Bronchial epithelial cell (primary cell): ENCODE measurements at regions not wholly inside any gene's neighbourhood (a gene's known extent, or its start where the extent isn't known, plus 50 kb on each side); places are given as distances from the start of the nearest gene placed in this dataset.

Source experiments
- DNase-seq: peaks from one replicate; pipeline ENCODE4 v3.0.0-alpha.2; 2010; ENCODE audit warnings: low read depth
- FAIRE-seq: peaks from 2 replicates; lab custom pipeline; 2011; peaks lifted over from hg19 to GRCh38; lab: Jason Lieb, UNC
- H3K27me3 ChIP-seq: 2 replicates; pipeline ENCODE4 v1.5.1; 2011; ENCODE audit warnings: low read length; ENCODE audit not compliant: control insufficient read depth, insufficient read depth
- H3K36me3 ChIP-seq: 2 replicates; pipeline ENCODE4 v1.5.1; 2011; ENCODE audit warnings: low read length; ENCODE audit not compliant: control insufficient read depth, insufficient read depth
- H3K4me3 ChIP-seq: 2 replicates; pipeline ENCODE4 v1.5.1; 2011; ENCODE audit warnings: mild to moderate bottlenecking, low read depth, low read length, control low read depth
- TF ChIP-seq, protein P1 (sequence below): IDR thresholded peaks from 2 replicates; pipeline ENCODE4 v1.5.1; 2011; ENCODE audit warnings: mild to moderate bottlenecking, moderate library complexity, low read length, control low read depth, inconsistent platforms; ENCODE audit not compliant: insufficient read depth, severe bottlenecking

DNA sequence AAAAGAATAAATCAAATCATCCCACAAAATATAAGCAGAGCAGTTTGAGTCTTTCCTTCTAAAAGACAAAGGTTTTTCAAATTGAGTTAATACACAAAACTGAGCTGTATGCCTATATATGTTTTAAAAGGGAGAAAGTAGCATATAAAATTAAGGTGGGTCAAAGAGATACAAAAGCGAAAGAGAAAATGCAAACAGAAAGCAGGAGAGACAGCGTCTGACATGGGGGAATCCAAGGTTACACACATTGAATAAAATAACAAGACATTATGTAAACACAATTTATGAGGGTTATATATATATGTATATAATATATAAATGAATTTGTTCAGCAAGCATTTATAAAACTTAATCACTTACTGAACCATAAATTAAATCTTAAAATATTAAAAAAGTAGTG is 276.1 kb upstream of the LCORL start:
- Histone ChIP-seq H3K27me3 (no peaks in the 10 kb centered on the region), H3K4me3 (no peak overlapping the region), H3K36me3 (no peaks in the 10 kb centered on the region)
- DNase-seq = no peak
- TF ChIP-seq, protein P1, sequence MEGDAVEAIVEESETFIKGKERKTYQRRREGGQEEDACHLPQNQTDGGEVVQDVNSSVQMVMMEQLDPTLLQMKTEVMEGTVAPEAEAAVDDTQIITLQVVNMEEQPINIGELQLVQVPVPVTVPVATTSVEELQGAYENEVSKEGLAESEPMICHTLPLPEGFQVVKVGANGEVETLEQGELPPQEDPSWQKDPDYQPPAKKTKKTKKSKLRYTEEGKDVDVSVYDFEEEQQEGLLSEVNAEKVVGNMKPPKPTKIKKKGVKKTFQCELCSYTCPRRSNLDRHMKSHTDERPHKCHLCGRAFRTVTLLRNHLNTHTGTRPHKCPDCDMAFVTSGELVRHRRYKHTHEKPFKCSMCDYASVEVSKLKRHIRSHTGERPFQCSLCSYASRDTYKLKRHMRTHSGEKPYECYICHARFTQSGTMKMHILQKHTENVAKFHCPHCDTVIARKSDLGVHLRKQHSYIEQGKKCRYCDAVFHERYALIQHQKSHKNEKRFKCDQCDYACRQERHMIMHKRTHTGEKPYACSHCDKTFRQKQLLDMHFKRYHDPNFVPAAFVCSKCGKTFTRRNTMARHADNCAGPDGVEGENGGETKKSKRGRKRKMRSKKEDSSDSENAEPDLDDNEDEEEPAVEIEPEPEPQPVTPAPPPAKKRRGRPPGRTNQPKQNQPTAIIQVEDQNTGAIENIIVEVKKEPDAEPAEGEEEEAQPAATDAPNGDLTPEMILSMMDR = no peak
- no peak for FAIRE-seq

DNA sequence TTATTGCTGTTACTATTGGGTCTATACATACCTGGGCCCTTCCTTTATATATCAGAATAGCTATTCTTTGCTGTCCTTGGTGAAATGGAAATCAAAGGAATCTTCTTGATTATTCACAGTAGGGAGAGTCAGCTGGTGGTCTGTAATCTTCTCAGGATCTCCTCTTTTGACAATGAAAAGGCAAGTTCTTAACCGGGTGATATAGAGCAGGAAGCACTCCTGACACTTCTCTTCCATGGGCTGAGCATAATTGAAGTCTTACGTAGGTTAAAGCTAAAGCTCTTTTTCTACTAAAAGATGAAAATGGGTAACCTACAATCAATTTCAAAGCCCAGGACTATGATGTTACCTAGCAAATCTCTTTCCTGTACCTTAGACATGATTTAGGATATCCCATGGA is 274.9 kb upstream of the LCORL start:
- DNase-seq (no peak), FAIRE-seq (no peak)
- TF ChIP-seq, protein P1 = no peak

DNA sequence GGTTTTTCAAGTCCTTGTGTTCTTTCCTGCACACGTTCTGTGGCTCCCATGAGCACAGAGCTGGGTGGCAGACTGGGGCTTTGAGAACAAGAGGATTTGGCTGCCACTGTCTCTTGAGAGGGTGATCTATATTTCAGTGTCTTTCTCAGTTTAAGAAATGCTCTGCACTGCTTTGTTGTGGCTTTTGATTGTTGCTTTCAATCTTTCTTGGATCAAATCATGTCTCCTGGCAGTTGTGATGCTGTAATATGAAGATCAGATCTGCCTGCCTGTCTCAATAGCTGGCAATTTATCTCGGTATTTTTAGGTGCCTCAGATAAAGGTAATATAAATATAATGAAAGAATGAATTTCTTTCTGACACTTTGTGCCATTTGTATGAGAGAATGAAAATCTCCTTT is 273.3 kb upstream of the LCORL start:
- TF ChIP-seq, protein P1 = no peak
- FAIRE-seq (no peak), DNase-seq (no peak)
- H3K4me3 ChIP-seq = no peak overlapping the region
- no peaks in the 10 kb centered on the region for H3K36me3 ChIP-seq
- no peaks in the 10 kb centered on the region for H3K27me3 ChIP-seq

More for the DNA sequence above, 274.9 kb upstream of the LCORL start:
- Histone ChIP-seq H3K36me3 (no peaks in the 10 kb centered on the region), H3K4me3 (no peak overlapping the region), H3K27me3 (no peaks in the 10 kb centered on the region)

DNA sequence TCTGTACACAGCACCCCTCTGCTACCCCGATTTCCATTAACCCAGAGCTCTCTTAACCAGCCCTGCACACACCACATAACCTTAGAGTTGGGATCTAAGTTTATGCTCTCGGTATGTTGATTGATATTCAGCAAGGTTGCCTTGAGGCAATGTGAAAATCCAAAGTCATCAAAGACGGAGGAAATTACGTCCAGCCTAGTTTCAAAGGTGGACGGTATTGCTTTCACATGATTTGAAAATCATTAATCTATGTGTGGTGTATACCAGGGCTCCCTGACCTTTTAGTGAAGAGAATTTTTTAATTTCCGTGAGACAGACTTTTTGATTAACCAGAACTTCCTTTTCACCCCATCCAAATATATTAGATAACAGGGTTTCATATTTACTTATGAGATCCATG is 272.5 kb upstream of the LCORL start:
- Histone ChIP-seq H3K36me3 (no peaks in the 10 kb centered on the region), H3K27me3 (no peaks in the 10 kb centered on the region), H3K4me3 (no peak overlapping the region)
- no peak for DNase-seq
- TF ChIP-seq, protein P1 = no peak
- FAIRE-seq = no peak

DNA sequence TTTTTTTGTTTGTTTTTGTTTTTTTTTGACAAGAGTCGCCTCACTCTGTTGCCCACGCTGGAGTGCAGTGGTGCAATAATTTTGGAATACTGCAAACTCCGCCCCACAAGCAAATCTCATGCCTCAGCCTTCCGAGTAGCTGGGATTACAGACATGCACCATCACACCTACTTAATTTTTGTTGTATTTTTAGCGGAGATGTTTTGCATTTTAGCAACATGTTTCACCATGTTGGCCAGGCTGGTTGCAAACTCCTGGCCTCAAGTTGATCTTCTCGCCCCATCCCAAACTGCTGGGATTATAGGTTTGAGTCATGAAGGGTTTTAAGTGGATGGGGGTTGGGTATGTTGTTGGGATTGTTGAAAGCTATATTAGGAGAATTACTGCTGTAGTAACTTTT is 270.9 kb upstream of the LCORL start:
- Histone ChIP-seq H3K4me3 (no peak overlapping the region), H3K27me3 (no peaks in the 10 kb centered on the region), H3K36me3 (no peaks in the 10 kb centered on the region)
- TF ChIP-seq, protein P1 = no peak
- DNase-seq (no peak), FAIRE-seq (no peak)

DNA sequence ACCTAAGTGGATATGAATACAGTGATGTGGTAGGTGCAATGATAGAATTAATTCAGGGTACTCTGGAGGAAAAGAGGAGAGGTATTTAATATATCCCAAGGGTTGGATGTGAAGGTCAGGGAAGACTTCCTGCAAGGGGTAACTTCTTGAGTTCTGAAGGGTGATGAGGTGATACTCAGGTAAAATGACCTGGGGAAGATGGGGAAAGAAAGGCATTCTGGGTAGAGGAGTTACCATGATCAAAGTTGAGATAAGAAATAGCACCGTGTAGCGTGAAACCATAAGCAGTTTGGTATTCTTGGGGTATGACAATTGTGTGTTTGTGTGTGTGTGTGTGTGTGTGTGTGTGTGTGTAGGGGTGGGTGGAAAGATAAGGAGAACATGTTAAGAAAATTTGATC is 270.4 kb upstream of the LCORL start:
- DNase-seq = no peak
- Histone ChIP-seq H3K4me3 (no peak overlapping the region), H3K27me3 (no peaks in the 10 kb centered on the region), H3K36me3 (no peaks in the 10 kb centered on the region)
- TF ChIP-seq, protein P1 = no peak
- FAIRE-seq = no peak
